A673 (cell line): ENCODE measurements at regions not wholly inside any gene's neighbourhood (a gene's known extent, or its start where the extent isn't known, plus 50 kb on each side); places are given as distances from the start of the nearest gene placed in this dataset.

ENCODE experiments used
- EZH2 ChIP-seq: fragments of 200-600 bp; sonication (generic); IDR thresholded peaks from 2 replicates; pipeline ENCODE4 v1.6.1; 2017; ENCODE audit warnings: borderline replicate concordance, low read depth, mild to moderate bottlenecking, mixed read lengths, antibody characterized with exemption, low read length; ENCODE audit not compliant: poor library complexity, severe bottlenecking
- TF ChIP-seq, protein P1 (sequence below): fragments of 300-800, 200-600 bp; sonication (generic); conservative IDR thresholded peaks from 2 replicates; pipeline ENCODE4 v1.5.1; 2017; ENCODE audit warnings: low read depth, mild to moderate bottlenecking, antibody characterized with exemption, low read length, moderate library complexity, mixed read lengths

DNA sequence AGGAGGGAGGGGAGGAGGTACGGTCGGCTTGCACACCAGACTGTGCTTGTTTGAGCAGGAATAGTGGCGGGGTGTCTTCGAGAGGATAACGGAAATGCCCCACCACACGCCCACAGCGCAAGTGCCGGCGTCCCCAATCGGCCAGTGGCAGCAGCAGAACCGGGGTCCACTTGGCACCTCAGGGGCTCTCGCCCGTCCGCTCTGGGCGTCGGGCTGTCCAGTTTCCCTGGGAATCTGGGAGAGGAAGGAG is 53.7 kb downstream of the CCDC54 start:
- TF ChIP-seq, protein P1, sequence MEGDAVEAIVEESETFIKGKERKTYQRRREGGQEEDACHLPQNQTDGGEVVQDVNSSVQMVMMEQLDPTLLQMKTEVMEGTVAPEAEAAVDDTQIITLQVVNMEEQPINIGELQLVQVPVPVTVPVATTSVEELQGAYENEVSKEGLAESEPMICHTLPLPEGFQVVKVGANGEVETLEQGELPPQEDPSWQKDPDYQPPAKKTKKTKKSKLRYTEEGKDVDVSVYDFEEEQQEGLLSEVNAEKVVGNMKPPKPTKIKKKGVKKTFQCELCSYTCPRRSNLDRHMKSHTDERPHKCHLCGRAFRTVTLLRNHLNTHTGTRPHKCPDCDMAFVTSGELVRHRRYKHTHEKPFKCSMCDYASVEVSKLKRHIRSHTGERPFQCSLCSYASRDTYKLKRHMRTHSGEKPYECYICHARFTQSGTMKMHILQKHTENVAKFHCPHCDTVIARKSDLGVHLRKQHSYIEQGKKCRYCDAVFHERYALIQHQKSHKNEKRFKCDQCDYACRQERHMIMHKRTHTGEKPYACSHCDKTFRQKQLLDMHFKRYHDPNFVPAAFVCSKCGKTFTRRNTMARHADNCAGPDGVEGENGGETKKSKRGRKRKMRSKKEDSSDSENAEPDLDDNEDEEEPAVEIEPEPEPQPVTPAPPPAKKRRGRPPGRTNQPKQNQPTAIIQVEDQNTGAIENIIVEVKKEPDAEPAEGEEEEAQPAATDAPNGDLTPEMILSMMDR = no peak
- no peak for TF ChIP-seq EZH2
